ENCODE measurements at regions not wholly inside any gene's neighbourhood (a gene's known extent, or its start where the extent isn't known, plus 50 kb on each side); places are given as distances from the start of the nearest gene placed in this dataset.

GRCh38 chr5:167866797-167867196 lies 424.6 kb upstream of the WWC1 start:
- DNase-seq: no peak

- no peak for DNase-seq
Measured at GRCh38 chr5:167867281-167867680, 424.2 kb upstream of the WWC1 start.

GRCh38 chr5:167869125-167869524 lies 422.3 kb upstream of the WWC1 start:
- no peak for DNase-seq

- DNase-seq: no peak
Measured at GRCh38 chr5:167870055-167870454, 421.4 kb upstream of the WWC1 start.

GRCh38 chr5:167871091-167871490 lies 420.4 kb upstream of the WWC1 start:
- DNase-seq: no peak

- DNase-seq: no peak
Measured at GRCh38 chr5:167872791-167873190, 418.7 kb upstream of the WWC1 start.

GRCh38 chr5:167877114-167877722 lies 414.2 kb upstream of the WWC1 start:
- DNase-seq: no peak

- no peak for DNase-seq
Measured at GRCh38 chr5:167877924-167878323, 413.5 kb upstream of the WWC1 start.

GRCh38 chr5:167880420-167880819 lies 411.0 kb upstream of the WWC1 start:
- no peak for DNase-seq

GRCh38 chr5:167881041-167881440 lies 410.4 kb upstream of the WWC1 start:
- no peak for DNase-seq

- no peak for DNase-seq
Measured at GRCh38 chr5:167886196-167886595, 405.2 kb upstream of the WWC1 start.

- no peak for DNase-seq
Measured at GRCh38 chr5:167888393-167888792, 403.1 kb upstream of the WWC1 start.

GRCh38 chr5:167889276-167889675 lies 402.2 kb upstream of the WWC1 start:
- no peak for DNase-seq

GRCh38 chr5:167892352-167893115 lies 398.9 kb upstream of the WWC1 start:
- DNase-seq: no peak

- DNase-seq: no peak
Measured at GRCh38 chr5:167893271-167893670, 398.2 kb upstream of the WWC1 start.

- no peak for DNase-seq
Measured at GRCh38 chr5:167894631-167895472, 396.6 kb upstream of the WWC1 start.

- no peak for DNase-seq
Measured at GRCh38 chr5:167895899-167896659, 395.4 kb upstream of the WWC1 start.

- DNase-seq: no peak
Measured at GRCh38 chr5:167896814-167897213, 394.6 kb upstream of the WWC1 start.

GRCh38 chr5:167897371-167897770 lies 394.1 kb upstream of the WWC1 start:
- DNase-seq: no peak

- no peak for DNase-seq
Measured at GRCh38 chr5:167898361-167899042, 392.9 kb upstream of the WWC1 start.

- DNase-seq: peak; percentile 30 to 50
Measured at GRCh38 chr5:167899490-167900070, 391.9 kb upstream of the WWC1 start.
